GM12878 (cell line): ENCODE measurements at regions not wholly inside any gene's neighbourhood (a gene's known extent, or its start where the extent isn't known, plus 50 kb on each side); places are given as distances from the start of the nearest gene placed in this dataset.

Source experiments
- ATAC-seq: fragments of 200-7000 bp; cut with Tn5 transposase; 3 replicates; pipeline ENCODE4 v1.9.1; 2020; ENCODE audit warnings: mild to moderate bottlenecking, moderate library complexity
- BruUV-seq: library from RNA; stranded (reverse); fragments of 400-500 nt; replicated peaks from 2 replicates; lab custom pipeline; 2021; lab: Mats Ljungman, UMichigan
- CTCF ChIA-PET: fragments of 300-600 bp; sonication (Branson Sonifier 250); formaldehyde crosslinking; extraction: SDS; loops from one replicate; lab custom pipeline; 2021; ENCODE audit warnings: inconsistent platforms; lab: Yijun Ruan, JAX
- POLR2A ChIA-PET: fragments of 350-600 bp; formaldehyde crosslinking; extraction: SDS; loops from one replicate; lab custom pipeline; 2021; ENCODE audit warnings: inconsistent platforms; lab: Charles Lee
- RAD21 ChIA-PET: fragments of 300-600 bp; sonication (Branson Sonifier 250); formaldehyde crosslinking; loops from one replicate; lab custom pipeline; 2023; ENCODE audit warnings: antibody characterized with exemption; ENCODE audit not compliant: unreplicated experiment; lab: Charles Lee
- SMC1A ChIA-PET: fragments of 300-600 bp; sonication (Branson Sonifier 250); formaldehyde crosslinking; loops from one replicate; lab custom pipeline; 2023; ENCODE audit not compliant: unreplicated experiment, uncharacterized antibody; lab: Charles Lee
- DNase-seq: peaks from one replicate; pipeline ENCODE4 v3.0.0-alpha.2; 2011; ENCODE audit warnings: low read depth, low spot score
- FAIRE-seq: peaks from 3 replicates; lab custom pipeline; 2011; peaks lifted over from hg19 to GRCh38; lab: Jason Lieb, UNC
- H2AFZ ChIP-seq: 2 replicates; pipeline ENCODE4 v1.6.0; 2011; ENCODE audit warnings: low read depth, low read length, control low read depth; ENCODE audit not compliant: control insufficient read depth
- H3K27ac ChIP-seq: 2 replicates; pipeline ENCODE4 v1.5.1; 2011; ENCODE audit warnings: control low read depth; ENCODE audit not compliant: control insufficient read depth, insufficient read depth
- H3K27me3 ChIP-seq, 2 experiments: replicated peaks in 1 of 2; 2 replicates each; pipeline versions ENCODE4 v1.6.0 to v1.6.1; 2011; ENCODE audit warnings: low read length in 1 of 2; ENCODE audit not compliant: control insufficient read depth in 2 of 2, insufficient read depth in 2 of 2
- H3K36me3 ChIP-seq, 2 experiments: 2 replicates each; pipeline ENCODE4 v1.5.1; 2011; ENCODE audit warnings: low read length in 1 of 2; ENCODE audit not compliant: control insufficient read depth in 2 of 2, insufficient read depth in 2 of 2
- H3K4me1 ChIP-seq: 2 replicates; pipeline ENCODE4 v1.6.1; 2011; ENCODE audit warnings: mild to moderate bottlenecking, low read length, moderate library complexity, mixed read lengths; ENCODE audit not compliant: control insufficient read depth, insufficient read depth
- H3K4me2 ChIP-seq: 2 replicates; pipeline ENCODE4 v1.6.0; 2011; ENCODE audit warnings: control low read depth; ENCODE audit not compliant: control insufficient read depth, insufficient read depth
- H3K4me3 ChIP-seq: fragments of 200-600 bp; sonication (generic); 2 replicates; pipeline ENCODE4 v1.5.1; 2016
- H3K79me2 ChIP-seq: 2 replicates; pipeline ENCODE4 v1.6.0; 2011; ENCODE audit warnings: low read length; ENCODE audit not compliant: control insufficient read depth, insufficient read depth
- H3K9ac ChIP-seq: 2 replicates; pipeline ENCODE4 v1.8.0; 2011; ENCODE audit warnings: low read length, control low read depth, mixed read lengths; ENCODE audit not compliant: control insufficient read depth, insufficient read depth
- H3K9me3 ChIP-seq: replicated peaks from 3 replicates; pipeline ENCODE4 v1.5.1; 2011; ENCODE audit warnings: mild to moderate bottlenecking, low read length; ENCODE audit not compliant: control insufficient read depth, insufficient read depth
- H4K20me1 ChIP-seq: 2 replicates; pipeline ENCODE4 v1.6.0; 2011; ENCODE audit not compliant: control insufficient read depth, insufficient read depth
- ASH2L ChIP-seq: fragments of 300-600, 200-600 bp; sonication (generic); IDR thresholded peaks from 2 replicates; pipeline ENCODE4 v1.6.1; 2017; ENCODE audit warnings: low read depth, mild to moderate bottlenecking, borderline replicate concordance
- CBX3 ChIP-seq: fragments of 200-600 bp; sonication (generic); IDR thresholded peaks from 2 replicates; pipeline ENCODE4 v1.6.1; 2016; ENCODE audit warnings: low read depth, borderline replicate concordance
- FOXM1 ChIP-seq: IDR thresholded peaks from 2 replicates; pipeline ENCODE4 v1.6.1; 2012; ENCODE audit warnings: low read depth, mild to moderate bottlenecking, inconsistent platforms, low read length, moderate library complexity
- GATAD2B ChIP-seq: fragments of 450-650 bp; conservative IDR thresholded peaks from 2 replicates; pipeline ENCODE4 v1.6.1; 2017; ENCODE audit warnings: low read depth, mild to moderate bottlenecking, moderate library complexity
- NFXL1 ChIP-seq: fragments of 450-650 bp; IDR thresholded peaks from 2 replicates; pipeline ENCODE4 v1.6.1; 2017; ENCODE audit warnings: antibody characterized with exemption, mild to moderate bottlenecking, borderline replicate concordance
- POLR2AphosphoS2 ChIP-seq: IDR thresholded peaks from 2 replicates; pipeline ENCODE4 v1.6.1; 2011; ENCODE audit warnings: low read depth, mild to moderate bottlenecking, low read length, improper control_type of control experiment, moderate library complexity
- RBBP5 ChIP-seq: fragments of 200-600 bp; sonication (generic); conservative IDR thresholded peaks from 2 replicates; pipeline ENCODE4 v1.6.1; 2016
- RCOR1 ChIP-seq: conservative IDR thresholded peaks from 2 replicates; pipeline ENCODE4 v1.6.1; 2012; ENCODE audit warnings: low read depth, low read length, improper control_type of control experiment
- RUNX3 ChIP-seq: IDR thresholded peaks from 2 replicates; pipeline ENCODE4 v1.6.1; 2012; ENCODE audit warnings: low read length, inconsistent platforms
- SP1 ChIP-seq: IDR thresholded peaks from one replicate; pipeline ENCODE4 v1.6.1; 2011; ENCODE audit warnings: low read depth, low read length
- TARDBP ChIP-seq: IDR thresholded peaks from 2 replicates; pipeline ENCODE4 v1.6.1; 2016; ENCODE audit warnings: borderline replicate concordance
- TCF12 ChIP-seq: IDR thresholded peaks from 2 replicates; pipeline ENCODE4 v1.6.1; 2011; ENCODE audit warnings: low read depth, mild to moderate bottlenecking, low read length
- WGBS: methylation state at CpG from one replicate; pipeline ENCODE4 v1.1.6; 2016; ENCODE audit warnings: low lambda C conversion rate; ENCODE audit not compliant: insufficient replicate concordance, insufficient coverage; ENCODE audit errors: missing lambda C conversion rate; 5-methylcytosine and 5-hydroxymethylcytosine counted together
- in situ Hi-C: fragments of 300-500 bp; cut with MboI; formaldehyde crosslinking; loops from 9 replicates; pipeline ENCODE4 v1.14.3; 2018; ENCODE audit warnings: mixed read lengths
- intact Hi-C: fragments of 100-400 bp; cut with micrococcal nuclease; formaldehyde crosslinking; loops from one replicate; pipeline ENCODE4 v1.14.2; 2022; ENCODE audit not compliant: unreplicated experiment
- TF ChIP-seq, protein P1 (sequence below): IDR thresholded peaks from 2 replicates; pipeline ENCODE4 v1.6.1; 2012; ENCODE audit warnings: improper control_type of control experiment, low read depth, low read length; ENCODE audit not compliant: insufficient replicate concordance
- TF ChIP-seq, protein P2 (sequence below): fragments of 450-650 bp; IDR thresholded peaks from 2 replicates; pipeline ENCODE4 v1.6.1; 2018; ENCODE audit warnings: borderline replicate concordance, mild to moderate bottlenecking; ENCODE audit not compliant: partially characterized antibody

DNA sequence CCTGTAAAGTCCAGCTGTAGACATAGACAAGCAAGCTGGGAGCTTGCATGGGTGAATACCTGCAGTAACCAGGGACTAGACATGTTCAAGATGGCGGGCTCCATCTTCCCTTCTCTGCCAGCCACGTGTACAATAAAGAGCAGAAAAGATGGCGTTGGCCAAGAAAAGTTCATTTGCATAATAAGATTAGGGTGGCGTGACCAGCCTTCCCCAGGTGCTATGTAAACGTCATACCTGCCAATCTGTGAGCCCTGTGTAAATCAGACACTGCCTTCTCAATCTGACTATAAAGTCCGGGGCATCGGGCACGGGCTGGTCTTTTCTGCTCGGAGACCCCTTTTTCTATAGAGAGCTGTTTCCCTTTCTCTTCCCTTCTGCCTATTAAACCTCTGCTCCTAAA is 101.6 kb upstream of the XPO1 start (continued):
- TF ChIP-seq, protein P1, sequence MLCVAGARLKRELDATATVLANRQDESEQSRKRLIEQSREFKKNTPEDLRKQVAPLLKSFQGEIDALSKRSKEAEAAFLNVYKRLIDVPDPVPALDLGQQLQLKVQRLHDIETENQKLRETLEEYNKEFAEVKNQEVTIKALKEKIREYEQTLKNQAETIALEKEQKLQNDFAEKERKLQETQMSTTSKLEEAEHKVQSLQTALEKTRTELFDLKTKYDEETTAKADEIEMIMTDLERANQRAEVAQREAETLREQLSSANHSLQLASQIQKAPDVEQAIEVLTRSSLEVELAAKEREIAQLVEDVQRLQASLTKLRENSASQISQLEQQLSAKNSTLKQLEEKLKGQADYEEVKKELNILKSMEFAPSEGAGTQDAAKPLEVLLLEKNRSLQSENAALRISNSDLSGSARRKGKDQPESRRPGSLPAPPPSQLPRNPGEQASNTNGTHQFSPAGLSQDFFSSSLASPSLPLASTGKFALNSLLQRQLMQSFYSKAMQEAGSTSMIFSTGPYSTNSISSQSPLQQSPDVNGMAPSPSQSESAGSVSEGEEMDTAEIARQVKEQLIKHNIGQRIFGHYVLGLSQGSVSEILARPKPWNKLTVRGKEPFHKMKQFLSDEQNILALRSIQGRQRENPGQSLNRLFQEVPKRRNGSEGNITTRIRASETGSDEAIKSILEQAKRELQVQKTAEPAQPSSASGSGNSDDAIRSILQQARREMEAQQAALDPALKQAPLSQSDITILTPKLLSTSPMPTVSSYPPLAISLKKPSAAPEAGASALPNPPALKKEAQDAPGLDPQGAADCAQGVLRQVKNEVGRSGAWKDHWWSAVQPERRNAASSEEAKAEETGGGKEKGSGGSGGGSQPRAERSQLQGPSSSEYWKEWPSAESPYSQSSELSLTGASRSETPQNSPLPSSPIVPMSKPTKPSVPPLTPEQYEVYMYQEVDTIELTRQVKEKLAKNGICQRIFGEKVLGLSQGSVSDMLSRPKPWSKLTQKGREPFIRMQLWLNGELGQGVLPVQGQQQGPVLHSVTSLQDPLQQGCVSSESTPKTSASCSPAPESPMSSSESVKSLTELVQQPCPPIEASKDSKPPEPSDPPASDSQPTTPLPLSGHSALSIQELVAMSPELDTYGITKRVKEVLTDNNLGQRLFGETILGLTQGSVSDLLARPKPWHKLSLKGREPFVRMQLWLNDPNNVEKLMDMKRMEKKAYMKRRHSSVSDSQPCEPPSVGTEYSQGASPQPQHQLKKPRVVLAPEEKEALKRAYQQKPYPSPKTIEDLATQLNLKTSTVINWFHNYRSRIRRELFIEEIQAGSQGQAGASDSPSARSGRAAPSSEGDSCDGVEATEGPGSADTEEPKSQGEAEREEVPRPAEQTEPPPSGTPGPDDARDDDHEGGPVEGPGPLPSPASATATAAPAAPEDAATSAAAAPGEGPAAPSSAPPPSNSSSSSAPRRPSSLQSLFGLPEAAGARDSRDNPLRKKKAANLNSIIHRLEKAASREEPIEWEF, result no peak
- no peak for TF ChIP-seq POLR2AphosphoS2
- no peak for TF ChIP-seq SP1
- no peak for TF ChIP-seq GATAD2B
- TF ChIP-seq ASH2L, result no peak
- TF ChIP-seq RBBP5, result no peak

DNA sequence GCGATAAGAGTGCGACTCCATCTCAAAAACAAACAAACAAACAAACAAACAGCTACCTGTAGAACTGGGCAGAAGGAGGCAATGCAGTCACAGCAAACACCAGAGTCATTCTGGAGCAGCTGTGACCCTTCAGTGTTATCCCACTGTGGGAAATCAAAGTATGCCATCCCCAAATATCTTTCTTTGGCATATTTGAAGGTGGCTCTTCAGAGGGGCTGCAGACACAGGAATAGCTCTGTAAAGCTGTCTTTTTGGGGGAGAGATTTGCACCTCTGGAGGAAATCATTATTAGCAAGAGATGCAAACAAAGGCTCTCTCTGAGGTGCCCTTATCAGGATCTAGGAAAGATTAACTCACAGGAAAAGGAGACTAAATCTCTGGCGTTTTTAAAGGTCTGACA is 98.5 kb upstream of the XPO1 start:
- no peak for ATAC-seq
- FAIRE-seq, result no peak
- Histone ChIP-seq H3K9me3 (no peaks in the 10 kb centered on the region), H3K4me2 (no peak overlapping the region), H3K4me3 (no peak overlapping the region), H4K20me1 (no peaks in the 10 kb centered on the region), H2AFZ (no peak overlapping the region), H3K79me2 (no peaks in the 10 kb centered on the region), H3K9ac (no peak overlapping the region), H3K27me3 (no peaks in the 10 kb centered on the region), H3K27ac (no peak overlapping the region), H3K36me3 (no peaks in the 10 kb centered on the region), H3K4me1 (no peaks in the 10 kb centered on the region)
- DNase-seq, result no peak
- ChIA-PET CTCF (interaction anchor here (0.9 to 2.5 kb wide), 4 partner anchors 9 to 210 kb away, joined by 3 to 7 read pairs (median 4); no protein-coding TSS in a partner anchor), SMC1A (interaction anchor here (0.9 to 2.2 kb wide), 4 partner anchors 9 to 211 kb away, joined by 3 to 6 read pairs (median 5); no protein-coding TSS in a partner anchor), POLR2A (interaction anchor here (0.6 to 0.7 kb wide), 2 partner anchors 14 to 15 kb away, joined by 3 to 8 read pairs; no protein-coding TSS in a partner anchor), RAD21 (interaction anchor here (0.9 to 1.0 kb wide), 2 partner anchors 12 to 210 kb away, joined by 3 to 5 read pairs; no protein-coding TSS in a partner anchor)
- in situ Hi-C loops, result no loop called here
- intact Hi-C loops, result no loop called here
- WGBS, result 80% methylated on average over 3 of the region's 3 CpGs
- no TSS peak for BruUV-seq
- TF ChIP-seq RUNX3 (no peak), CBX3 (no peak), FOXM1 (no peak), RCOR1 (no peak), TARDBP (no peak), TCF12 (no peak), NFXL1 (no peak)
- TF ChIP-seq, protein P2, sequence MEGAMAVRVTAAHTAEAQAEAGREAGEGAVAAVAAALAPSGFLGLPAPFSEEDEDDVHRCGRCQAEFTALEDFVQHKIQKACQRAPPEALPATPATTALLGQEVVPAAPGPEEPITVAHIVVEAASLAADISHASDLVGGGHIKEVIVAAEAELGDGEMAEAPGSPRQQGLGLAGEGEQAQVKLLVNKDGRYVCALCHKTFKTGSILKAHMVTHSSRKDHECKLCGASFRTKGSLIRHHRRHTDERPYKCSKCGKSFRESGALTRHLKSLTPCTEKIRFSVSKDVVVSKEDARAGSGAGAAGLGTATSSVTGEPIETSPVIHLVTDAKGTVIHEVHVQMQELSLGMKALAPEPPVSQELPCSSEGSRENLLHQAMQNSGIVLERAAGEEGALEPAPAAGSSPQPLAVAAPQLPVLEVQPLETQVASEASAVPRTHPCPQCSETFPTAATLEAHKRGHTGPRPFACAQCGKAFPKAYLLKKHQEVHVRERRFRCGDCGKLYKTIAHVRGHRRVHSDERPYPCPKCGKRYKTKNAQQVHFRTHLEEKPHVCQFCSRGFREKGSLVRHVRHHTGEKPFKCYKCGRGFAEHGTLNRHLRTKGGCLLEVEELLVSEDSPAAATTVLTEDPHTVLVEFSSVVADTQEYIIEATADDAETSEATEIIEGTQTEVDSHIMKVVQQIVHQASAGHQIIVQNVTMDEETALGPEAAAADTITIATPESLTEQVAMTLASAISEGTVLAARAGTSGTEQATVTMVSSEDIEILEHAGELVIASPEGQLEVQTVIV, result no peak
